GM19397 (cell line): ENCODE measurements at regions not wholly inside any gene's neighbourhood (a gene's known extent, or its start where the extent isn't known, plus 50 kb on each side); places are given as distances from the start of the nearest gene placed in this dataset.
"Not testable (repeated sequence)": the region's sequence is repeated elsewhere in the genome, so short reads cannot be mapped to it uniquely, and the experiment has no call there.

ENCODE experiments used
- ATAC-seq: cut with Tn5 transposase; IDR thresholded peaks from one replicate; pipeline ENCODE4 v1.9.1; 2021; ENCODE audit warnings: mild to moderate bottlenecking, moderate library complexity; ENCODE audit not compliant: unreplicated experiment

DNA sequence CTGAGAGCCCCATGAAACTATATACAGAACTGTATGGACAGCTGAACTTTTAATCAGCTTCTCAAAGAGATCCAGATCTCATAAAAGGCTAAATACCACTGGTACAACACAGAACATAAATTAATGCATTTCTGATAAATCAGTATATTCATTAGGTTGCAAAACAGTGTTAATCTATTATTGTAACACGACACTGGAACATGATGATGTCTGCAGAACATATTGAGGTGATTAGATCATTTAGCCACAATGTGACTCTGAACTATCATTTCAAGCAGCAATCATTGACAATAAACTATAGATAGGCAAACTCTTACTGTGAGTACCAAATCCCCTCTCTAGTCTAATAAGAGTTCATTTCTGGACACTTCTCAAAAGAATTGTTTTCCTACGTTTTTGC lies 50.3 kb downstream of the GASK1B start:
- ATAC-seq: no peak

DNA sequence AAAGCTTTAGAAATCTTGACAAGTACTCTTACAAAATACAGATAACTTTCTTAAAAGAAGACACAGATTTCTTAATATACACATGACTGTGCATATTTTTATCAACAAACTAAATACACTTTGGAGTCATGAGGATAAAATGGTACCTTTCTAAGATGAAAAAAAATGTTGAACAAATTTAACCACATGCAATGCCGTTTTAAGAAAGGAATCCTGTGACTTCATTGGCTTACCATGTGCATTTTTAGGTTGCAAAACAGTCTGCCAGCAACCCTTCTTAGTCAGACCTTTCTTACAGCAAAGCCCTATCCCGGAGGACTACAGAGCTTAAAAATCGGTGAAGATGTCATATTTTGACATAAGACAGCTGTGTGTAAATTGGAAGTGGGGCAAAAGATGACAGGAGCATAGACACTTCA lies 51.7 kb downstream of the GASK1B start:
- ATAC-seq: no peak

DNA sequence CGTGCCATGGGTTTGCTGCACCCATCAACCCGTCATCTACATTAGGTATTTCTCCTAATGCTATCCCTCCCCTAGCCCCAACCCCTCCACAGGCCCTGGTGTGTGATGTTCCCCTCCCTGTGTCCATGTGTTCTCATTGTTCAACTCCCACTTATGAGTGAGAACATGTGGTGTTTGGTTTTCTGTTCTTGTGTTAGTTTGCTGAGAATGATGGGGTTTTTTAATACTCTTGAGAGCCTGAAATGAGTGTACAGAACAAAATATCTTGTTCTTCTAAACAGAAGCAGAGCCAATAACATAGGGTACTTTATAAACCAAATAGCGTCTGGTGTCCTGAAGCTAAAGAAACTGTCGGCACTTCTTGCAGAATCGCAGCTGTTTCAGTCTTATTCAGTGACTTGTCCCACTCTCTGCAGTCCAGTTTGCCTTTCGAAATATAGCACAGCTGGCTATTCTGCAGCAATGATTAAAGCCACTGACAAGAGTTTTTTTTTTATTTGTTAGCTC lies 52.1 kb downstream of the GASK1B start:
- ATAC-seq: not testable (repeated sequence)

DNA sequence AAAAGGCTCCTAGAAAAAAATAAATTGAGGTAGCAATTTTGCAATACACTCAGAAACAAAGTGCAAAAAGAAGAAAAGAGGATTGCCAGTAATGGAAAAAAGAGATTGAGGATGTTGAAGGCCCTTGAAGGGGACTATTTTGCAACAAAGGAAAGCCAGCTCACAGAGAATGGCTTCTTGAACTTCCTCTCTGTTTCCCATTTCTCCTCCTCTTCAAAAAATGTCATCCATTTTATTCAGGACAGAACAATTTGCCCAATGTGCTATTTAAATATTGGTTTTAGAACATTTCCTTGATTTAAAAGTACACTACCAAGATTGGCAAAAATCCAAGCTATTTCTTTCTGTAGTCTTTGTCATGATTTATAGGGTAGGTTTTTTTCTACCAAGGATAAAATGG lies 60.2 kb downstream of the GASK1B start:
- no peak for ATAC-seq

DNA sequence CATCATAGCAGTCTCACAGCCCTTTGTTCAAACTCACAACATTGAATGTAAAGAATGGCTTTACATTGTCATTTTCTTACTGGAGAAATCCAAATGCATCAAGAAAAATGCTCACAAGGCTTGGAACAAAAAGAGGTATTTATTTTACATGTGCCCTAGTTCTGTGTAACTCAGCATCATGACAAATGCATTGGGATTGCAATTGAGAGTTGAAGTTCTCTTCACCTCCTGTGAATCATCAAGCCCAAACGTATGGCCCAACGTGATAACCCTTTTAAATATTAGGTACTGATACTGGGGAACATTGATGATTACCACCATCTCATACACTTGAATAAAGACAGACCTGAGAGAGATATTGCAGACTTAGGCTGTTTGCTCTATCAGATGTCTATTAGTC lies 61.6 kb downstream of the GASK1B start:
- no peak for ATAC-seq

DNA sequence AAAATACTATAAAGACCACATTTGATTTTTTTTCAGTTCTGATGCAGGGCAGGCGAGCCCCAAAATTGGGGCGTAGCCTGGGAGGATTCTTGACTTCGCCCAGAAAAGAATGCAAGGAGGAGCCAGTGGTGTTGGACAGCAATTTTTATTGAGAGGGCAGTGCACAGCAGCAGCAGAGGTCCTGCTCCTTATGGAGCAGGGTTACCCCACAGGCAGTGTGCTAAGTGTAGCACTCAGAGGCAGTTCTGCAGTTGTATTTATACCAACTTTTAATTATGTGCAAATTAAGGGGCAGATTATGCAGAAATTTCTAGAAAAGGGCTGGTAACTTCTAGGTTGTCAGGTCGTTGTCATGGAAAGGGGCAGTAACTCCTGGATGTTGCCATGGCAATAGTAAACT lies 69.9 kb downstream of the GASK1B start:
- no peak for ATAC-seq

DNA sequence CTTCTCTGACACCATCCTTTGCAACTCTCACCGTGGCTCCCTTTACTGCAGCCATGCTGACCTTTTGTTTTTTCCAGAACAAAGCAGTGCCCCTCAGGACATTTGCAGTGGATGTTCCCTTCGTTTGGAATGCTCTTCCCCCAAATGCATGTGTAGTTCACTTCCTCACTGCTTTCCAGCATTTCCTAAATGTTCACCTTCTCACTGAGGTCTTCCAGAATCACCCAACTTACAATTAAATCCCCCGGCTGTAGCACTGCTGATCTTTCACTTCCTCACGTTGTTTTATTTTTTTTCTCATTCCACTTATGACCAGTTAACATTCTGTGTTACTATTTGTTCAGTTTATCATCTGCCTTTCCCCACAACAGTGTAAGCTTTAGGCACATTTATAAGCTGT lies 73.1 kb downstream of the GASK1B start:
- no peak for ATAC-seq

DNA sequence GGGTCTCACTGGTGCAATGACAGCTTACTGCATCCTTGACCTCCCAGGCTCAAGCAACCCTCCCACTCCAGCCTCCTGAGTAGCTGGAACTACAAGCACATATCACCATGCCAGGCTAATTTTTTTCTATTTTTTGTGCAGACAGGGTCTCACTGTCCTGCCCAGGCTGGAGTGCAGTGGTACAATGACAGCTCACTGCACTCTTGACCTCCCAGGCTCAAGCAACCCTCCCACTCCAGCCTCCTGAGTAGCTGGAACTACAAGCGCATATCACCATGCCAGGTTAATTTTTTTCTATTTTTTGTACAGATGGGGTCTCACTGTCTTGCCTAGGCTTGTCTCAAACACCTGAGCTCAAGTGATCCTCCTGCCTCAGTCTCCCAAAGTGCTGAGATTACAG lies 74.0 kb downstream of the GASK1B start:
- ATAC-seq: no peak

DNA sequence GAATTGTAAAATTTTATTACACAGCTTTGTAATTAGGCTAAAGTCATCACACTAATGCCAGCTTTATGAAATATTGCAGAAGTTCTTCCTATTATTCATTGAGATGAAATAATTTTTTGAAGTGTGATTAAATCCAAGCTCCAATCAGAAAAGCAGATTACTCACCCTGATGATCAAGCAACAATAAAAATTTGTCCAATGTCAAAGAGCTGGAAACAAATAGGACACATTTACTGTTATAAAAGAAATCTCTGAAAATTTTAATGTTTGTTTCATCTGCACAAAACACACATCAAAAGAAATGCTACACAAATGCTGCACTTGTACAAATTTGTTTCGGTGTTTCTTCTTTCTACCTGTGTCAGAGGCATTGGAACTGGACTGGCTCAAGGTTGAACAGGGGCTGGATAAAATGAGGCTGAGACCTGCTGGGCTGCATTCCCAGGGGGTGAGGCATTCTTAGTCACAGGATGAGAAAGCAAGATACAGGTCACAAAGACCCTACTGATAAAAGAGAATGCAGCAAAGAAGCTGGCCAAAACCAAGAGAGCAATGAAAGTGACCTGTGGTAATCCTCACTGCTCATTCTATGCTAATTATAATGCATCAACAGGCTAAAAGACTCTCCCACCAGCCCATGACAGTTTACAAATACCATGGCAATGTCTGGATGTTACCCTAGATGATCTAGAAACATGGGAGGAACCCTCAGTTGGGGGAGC lies 78.3 kb downstream of the GASK1B start:
- no peak for ATAC-seq

DNA sequence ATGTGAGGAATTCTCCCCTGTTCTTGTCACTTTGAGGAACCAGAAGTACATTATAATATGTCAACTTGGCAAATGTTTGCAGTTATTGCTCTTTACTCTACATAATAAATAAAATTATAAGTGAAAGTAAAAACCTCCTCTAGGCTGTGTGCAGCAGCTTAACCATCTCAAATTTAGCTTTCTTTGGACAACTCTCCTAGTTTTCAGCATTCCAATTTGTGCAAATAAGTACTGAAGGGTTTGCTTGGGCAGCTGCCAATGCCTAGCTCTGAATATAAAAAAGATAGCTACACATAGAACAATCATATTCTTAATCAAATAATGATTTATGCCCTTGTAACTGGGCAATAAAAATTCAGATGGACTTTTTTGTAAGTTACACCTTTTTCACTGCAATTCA lies 82.5 kb downstream of the GASK1B start:
- no peak for ATAC-seq

DNA sequence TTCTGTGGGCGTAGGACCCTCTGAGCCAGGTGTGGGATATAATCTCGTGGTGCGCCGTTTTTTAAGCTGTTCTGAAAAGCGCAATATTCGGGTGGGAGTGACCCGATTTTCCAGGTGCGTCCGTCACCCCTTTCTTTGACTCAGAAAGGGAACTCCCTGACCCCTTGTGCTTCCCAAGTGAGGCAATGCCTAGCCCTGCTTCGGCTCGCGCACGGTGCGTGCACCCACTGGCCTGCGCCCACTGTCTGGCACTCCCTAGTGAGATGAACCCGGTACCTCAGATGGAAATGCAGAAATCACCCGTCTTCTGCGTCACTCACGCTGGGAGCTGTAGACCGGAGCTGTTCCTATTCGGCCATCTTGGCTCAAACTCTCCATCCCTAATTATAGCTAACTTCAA lies 82.9 kb downstream of the GASK1B start:
- not testable (repeated sequence) for ATAC-seq

DNA sequence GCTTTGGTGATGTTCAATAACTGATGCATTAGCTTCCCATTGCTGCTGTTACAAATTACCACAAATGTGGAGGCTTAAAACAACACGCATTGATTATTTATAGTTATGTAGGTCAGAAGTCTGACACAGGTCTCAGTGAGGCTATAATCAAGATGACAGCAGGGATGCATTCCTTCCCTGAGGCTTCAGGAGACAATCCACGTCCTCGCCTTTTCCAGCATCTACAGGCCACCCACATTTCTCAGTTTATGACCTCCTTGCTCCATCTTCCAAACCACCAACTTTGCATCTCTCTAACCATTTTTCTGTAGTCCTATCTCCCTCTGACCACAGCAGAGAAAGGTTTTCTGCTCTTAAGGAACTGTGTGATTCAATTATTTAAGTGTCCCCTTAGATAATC lies 92.5 kb downstream of the GASK1B start:
- ATAC-seq: no peak

DNA sequence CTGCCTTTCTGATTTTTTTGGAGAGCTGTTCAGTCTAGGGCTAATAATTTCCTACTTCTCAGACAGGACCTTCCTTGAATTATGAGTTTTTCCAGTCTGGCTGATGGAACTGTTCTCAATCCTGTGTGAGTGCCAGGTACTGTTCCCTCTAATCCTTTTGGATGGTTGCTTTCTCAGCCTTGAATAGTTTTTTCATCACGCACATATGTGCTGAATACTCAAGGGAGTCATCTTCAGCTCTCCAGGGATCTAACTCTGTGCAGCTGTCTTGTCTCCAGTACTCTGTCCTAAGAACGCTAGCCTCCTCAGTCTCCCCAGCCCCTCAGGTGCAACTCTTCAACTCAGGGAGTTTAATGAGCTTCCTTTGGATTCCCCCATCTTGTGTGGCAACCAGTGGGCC lies 93.2 kb downstream of the GASK1B start:
- ATAC-seq: no peak

DNA sequence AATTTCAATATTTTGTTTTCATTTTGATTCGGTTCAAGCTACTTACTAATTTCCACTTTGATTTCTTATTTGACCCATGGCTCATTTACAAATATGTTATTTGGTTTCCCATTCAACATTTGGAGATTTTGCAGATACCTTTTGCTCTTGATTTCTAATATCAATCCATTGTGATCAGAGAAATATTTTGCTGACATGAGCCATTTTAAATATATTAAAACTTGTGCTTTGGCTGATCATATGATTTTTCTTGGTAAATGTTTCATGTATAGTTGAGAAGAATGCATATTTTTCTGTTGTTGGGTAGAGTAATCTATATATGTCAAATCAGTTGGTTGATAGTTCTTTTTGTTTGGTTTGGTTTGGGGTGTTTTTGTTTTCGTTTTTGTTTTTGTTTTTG lies 95.0 kb downstream of the GASK1B start:
- ATAC-seq: no peak

DNA sequence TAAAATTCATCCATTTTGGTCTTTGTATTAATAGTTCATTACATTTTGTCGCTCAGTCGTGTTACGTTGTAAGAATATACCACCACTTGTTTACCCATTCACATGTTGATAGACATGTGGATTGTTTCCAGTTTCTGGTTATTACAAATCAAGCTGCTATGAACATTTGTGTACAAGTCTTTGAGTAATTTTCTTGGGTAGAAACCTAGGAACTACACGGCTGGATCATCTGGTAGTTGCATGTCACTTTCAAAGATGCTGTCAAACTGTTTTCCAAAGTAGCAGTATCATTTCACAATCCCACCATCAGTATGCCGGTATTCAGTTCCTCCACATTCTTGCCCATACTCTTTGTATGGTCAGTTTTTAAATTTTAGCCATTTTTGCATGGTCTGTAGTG lies 98.0 kb downstream of the GASK1B start:
- ATAC-seq: no peak

DNA sequence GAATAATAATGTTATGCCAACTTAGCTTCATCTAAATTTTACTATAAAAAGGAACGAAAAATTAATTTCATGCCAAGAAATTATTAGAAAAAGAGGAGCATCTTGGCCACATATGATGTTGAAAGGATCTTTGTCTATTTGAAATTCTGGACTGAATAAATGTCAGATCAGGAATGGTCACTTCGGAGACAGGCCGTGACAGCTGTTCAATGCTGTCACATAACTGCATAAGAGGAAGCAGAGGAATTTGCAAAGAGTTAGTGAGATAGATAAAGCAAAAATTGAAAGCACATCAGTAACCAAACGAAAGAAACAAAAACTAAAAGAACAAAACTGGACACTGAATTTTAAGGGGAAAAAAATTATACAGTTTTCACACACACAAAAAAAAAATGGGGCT lies 100.9 kb downstream of the GASK1B start:
- no peak for ATAC-seq

DNA sequence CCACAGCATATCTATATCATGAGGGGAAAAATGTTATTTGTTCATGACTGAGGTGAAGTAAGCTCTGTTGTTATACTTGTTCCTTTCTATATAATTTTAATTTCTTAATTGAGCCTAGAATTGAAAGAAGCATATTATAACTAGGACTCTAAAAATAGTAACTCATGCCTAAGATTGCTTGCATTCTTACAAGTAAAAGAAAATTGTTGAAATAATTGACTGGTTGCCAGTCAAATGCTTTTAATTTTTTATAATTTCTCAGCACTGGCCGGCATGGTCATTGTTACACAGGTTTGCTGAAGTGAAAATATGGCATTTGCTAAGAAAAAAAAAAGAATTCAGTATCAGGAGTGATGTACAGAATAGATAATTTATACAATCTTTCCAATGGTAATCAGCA lies 104.8 kb downstream of the GASK1B start:
- no peak for ATAC-seq

DNA sequence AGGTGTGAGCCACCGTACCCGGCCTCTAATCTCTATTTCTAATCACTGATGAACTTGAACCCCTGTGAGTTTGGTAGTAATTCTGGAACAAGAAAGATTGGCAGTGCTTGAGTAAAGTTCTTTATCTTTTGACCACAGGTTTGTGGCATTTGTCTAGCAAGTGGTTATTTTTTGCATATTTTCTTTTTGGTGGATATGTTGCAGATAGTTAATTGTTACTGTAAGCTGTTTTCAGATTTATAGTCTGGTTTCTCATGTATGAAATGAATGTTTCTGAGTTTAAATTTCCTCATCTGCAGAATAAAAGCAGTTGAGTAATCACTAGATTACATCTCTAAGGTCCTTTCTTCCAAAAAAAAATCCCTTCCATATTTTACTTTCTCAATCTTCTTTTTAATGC lies 105.2 kb downstream of the GASK1B start:
- ATAC-seq: no peak

DNA sequence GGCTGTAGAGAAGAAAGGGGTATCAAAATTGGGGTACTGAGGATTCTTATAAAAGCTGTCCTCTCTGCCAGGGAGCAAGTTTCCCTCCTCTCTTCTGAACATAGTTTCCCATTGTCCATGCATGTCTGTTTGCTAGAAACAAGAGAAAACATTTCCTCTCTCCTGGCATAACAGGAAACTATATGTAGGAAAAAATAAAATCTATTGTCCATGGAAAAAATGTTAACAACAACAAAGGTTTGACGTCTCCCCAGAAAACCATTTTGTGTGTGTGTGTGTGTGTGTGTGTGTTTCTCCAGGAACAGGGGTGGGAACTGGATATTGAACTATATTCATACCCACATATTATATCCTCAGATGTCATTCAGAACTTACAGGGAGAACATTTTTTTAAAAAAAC lies 107.2 kb downstream of the GASK1B start:
- no peak for ATAC-seq

DNA sequence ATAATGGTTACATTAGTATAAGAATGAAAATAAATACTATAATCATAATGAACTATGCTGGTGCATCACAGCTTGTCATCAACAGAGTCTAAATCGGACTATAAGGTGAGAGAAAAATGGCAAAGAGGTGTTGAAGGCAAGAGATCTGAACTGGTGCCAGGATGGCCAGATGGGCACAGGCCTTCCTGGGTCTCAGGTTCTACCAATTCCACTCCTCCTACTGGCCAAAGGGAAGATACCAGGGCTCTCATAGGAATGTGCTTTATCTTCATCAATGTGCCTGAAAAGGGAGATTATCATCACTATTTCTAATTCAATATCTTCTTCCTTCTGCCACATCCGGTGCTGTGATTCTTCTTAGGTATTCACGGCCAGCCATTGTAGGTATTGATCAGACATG lies 107.6 kb downstream of the GASK1B start:
- no peak for ATAC-seq

DNA sequence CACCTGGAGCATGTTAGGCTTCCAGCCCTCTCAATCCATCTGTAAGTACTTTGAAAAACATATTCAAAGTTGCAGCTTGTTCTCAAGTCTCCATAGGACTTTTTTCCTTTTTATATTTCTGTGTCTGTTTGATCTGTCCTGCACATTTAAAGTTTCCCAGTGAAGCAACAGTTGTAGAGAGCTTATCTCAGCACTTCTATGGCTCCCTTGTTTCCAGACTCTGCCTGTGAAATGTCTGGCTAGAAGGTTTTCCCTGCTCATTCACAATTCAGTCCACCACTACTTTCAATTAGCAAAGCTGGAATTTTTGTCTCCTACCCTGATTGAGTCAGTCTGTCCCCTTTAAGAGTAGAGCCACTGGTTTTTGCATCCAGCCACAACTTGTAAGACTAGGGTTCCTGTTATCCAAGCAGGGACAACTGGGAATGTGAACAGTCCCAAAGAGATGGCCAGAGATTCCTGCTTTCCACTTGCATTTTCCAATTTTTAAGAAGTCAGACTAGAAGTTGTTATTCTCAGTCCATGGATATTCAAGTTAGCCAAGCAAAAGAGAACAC lies 116.1 kb downstream of the GASK1B start:
- ATAC-seq: no peak

DNA sequence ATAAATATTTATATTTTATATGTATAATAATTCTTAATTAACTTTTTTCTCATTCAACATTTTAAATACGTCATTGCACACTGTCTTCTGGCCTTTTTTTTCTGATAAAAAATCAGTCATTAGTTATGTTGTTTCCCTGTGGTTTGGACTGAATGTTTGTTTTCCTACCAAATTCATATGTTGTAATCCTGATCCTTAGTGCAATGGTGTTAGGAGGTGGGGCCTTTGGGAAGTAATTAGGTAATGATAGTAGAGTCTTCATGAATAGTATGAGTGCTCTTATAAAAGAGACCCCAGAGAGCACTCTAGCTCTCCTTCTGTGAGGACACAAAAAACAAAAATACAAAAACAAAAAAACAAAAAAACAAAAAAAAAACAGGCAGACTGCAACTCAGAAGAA lies 117.2 kb downstream of the GASK1B start:
- no peak for ATAC-seq

DNA sequence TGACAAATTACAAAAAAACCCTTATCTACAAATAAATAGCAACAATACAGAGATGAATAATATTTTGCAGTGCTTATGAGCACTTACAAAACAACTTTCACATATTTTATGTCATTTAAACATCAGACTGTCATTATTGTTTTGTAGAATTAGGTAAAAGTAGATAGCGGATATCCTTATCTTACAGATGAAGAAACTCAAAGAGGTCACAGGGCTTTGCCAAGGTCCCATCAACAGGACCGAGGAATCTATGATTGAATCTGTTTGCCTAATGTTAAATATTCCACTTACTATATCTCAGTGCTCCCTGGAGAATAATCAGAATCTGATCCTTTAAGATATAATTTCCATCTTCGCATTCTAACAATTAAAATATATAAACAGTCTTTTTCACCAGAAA lies 119.0 kb downstream of the GASK1B start:
- no peak for ATAC-seq
